BLaER1 (cell line): ENCODE measurements at regions not wholly inside any gene's neighbourhood (a gene's known extent, or its start where the extent isn't known, plus 50 kb on each side); places are given as distances from the start of the nearest gene placed in this dataset.

Experiments
- H3K27ac ChIP-seq: shearing (Covaris generic); formaldehyde crosslinking; 2 replicates; pipeline ENCODE4 v1.8.1; 2022
- H3K27me3 ChIP-seq: shearing (Covaris generic); formaldehyde crosslinking; 2 replicates; pipeline ENCODE4 v1.8.1; 2022
- H3K36me3 ChIP-seq: shearing (Covaris generic); formaldehyde crosslinking; 2 replicates; pipeline ENCODE4 v1.8.1; 2022
- H3K4me1 ChIP-seq: shearing (Covaris generic); formaldehyde crosslinking; 2 replicates; pipeline ENCODE4 v1.8.1; 2022
- H3K4me2 ChIP-seq: shearing (Covaris generic); formaldehyde crosslinking; 2 replicates; pipeline ENCODE4 v1.8.1; 2022
- H3K4me3 ChIP-seq: shearing (Covaris generic); formaldehyde crosslinking; 2 replicates; pipeline ENCODE4 v1.8.1; 2022
- H3K9ac ChIP-seq: shearing (Covaris generic); formaldehyde crosslinking; 2 replicates; pipeline ENCODE4 v1.8.1; 2022
- H3K9me3 ChIP-seq: shearing (Covaris generic); formaldehyde crosslinking; 2 replicates; pipeline ENCODE4 v1.8.1; 2022
- H4K20me1 ChIP-seq: shearing (Covaris generic); formaldehyde crosslinking; 2 replicates; pipeline ENCODE4 v1.8.1; 2022
- Cebpa-rat ChIP-seq: shearing (Covaris generic); IDR thresholded peaks from 2 replicates; pipeline ENCODE4 v1.8.1; 2022

- Histone ChIP-seq H3K27me3 (no peaks in the 10 kb centered on the region), H3K27ac (no peak overlapping the region), H3K36me3 (no peaks in the 10 kb centered on the region), H4K20me1 (no peaks in the 10 kb centered on the region), H3K9me3 (no peaks in the 10 kb centered on the region), H3K4me2 (peak overlapping the region; percentile 65), H3K9ac (no peak overlapping the region), H3K4me3 (no peak overlapping the region), H3K4me1 (peaks cover 32% of the 10 kb centered on the region)
- TF ChIP-seq Cebpa-rat: no peak
Observed at GRCh38 chr6:14423330-14423729, 305.8 kb downstream of the CD83 start.

DNA sequence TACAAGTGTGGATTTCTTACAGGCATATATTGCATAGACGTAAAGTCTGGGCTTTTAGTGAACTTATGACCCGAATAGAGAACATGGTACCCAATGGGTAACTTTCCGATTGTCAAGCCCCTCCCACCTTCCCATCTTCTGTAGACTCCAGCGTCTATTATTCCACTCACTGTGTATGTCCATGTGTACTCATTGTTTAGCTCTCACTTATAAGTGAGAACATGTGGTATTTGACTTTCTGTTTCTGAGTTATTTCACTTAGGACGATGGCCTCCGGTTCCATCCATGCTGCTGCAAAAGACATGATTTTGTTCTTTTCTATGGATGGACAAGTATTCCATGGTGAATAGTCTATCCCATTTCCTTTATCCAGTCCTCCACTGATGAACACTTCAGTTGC lies 306.4 kb downstream of the CD83 start:
- H3K36me3 ChIP-seq: no peaks in the 10 kb centered on the region
- no peaks in the 10 kb centered on the region for H3K27me3 ChIP-seq
- no peaks in the 10 kb centered on the region for H3K9me3 ChIP-seq
- no peak overlapping the region for H3K4me3 ChIP-seq
- H3K27ac ChIP-seq: no peak overlapping the region
- no peak for TF ChIP-seq Cebpa-rat
- H3K4me1 ChIP-seq: peaks cover 32% of the 10 kb centered on the region
- no peaks in the 10 kb centered on the region for H4K20me1 ChIP-seq
- H3K9ac ChIP-seq: no peak overlapping the region
- H3K4me2 ChIP-seq: no peak overlapping the region

DNA sequence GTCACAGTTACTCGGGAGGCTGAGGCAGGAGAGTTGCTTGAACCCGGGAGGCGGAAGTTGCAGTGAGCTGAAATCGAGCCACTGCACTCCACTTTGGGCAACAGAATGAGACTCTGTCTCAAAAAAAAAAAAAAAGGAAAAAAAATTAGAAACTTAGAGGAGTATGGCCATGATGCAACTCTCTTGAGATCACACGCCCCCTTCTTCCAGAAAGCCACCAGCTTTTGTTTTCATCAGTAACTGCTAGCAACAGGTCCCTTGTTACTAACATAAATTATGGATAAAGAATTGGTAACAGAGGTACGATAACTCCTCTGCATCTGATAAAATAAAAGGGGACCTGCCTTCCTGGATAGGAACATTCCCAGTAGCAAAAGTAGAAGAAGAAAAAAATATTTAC lies 308.2 kb downstream of the CD83 start:
- TF ChIP-seq Cebpa-rat: no peak
- H3K4me2 ChIP-seq: no peak overlapping the region
- H3K27me3 ChIP-seq: no peaks in the 10 kb centered on the region
- H3K4me1 ChIP-seq: peaks cover 32% of the 10 kb centered on the region
- no peak overlapping the region for H3K27ac ChIP-seq
- H3K36me3 ChIP-seq: no peaks in the 10 kb centered on the region
- no peak overlapping the region for H3K9ac ChIP-seq
- H3K4me3 ChIP-seq: no peak overlapping the region
- H4K20me1 ChIP-seq: no peaks in the 10 kb centered on the region
- H3K9me3 ChIP-seq: no peaks in the 10 kb centered on the region

GRCh38 chr6:14426281-14426680 lies 308.7 kb downstream of the CD83 start:
- Histone ChIP-seq H3K9me3 (no peaks in the 10 kb centered on the region), H3K27me3 (no peaks in the 10 kb centered on the region), H3K4me3 (no peak overlapping the region), H3K27ac (no peak overlapping the region), H3K36me3 (no peaks in the 10 kb centered on the region), H4K20me1 (no peaks in the 10 kb centered on the region), H3K4me1 (peaks cover 32% of the 10 kb centered on the region), H3K4me2 (no peak overlapping the region), H3K9ac (no peak overlapping the region)
- TF ChIP-seq Cebpa-rat: no peak

DNA sequence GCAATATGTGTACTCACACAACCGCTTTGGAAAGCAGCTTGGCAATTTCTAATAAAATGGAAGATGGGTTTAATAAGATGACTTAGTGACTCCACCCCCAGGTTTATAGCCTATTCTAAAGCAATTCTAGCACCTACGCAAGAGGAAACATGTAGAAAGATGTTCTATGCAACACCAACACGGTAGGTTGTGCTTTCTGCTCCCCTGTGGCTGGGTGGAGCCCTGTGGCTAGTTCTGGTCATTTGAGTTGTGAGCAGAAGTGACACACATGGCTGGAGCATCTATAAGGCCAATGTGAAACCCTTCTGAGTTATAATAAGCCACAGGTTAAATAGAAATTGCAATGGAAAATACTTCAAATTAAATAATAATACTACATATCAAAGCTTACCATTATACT lies 310.7 kb downstream of the CD83 start:
- Histone ChIP-seq H3K9me3 (no peaks in the 10 kb centered on the region), H3K27me3 (no peaks in the 10 kb centered on the region), H3K9ac (no peak overlapping the region), H3K4me3 (no peak overlapping the region), H3K27ac (no peak overlapping the region), H3K36me3 (no peaks in the 10 kb centered on the region), H3K4me2 (no peak overlapping the region), H3K4me1 (peaks cover 13% of the 10 kb centered on the region), H4K20me1 (no peaks in the 10 kb centered on the region)
- TF ChIP-seq Cebpa-rat: no peak

DNA sequence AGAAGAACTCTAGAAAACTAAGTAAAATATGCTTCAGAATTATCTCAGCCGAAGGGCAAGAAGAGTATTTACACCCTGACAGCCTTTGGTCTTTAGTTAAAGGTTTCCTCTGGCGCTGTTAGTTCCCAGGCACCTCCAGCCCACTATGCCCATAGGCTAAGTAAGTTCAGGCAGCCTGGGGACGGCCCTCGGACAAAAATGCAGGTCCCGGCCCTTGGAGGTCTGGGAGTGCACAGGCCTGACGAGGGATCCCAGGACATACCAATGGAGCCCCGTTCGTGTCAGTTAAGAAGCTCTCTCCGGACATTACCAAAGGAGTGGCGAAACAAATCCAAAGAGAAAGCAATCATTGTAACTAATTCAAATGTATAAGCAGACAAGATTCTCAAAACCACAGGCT lies 311.8 kb downstream of the CD83 start:
- Histone ChIP-seq H3K4me2 (no peak overlapping the region), H3K9ac (no peak overlapping the region), H3K36me3 (no peaks in the 10 kb centered on the region), H3K4me1 (peaks cover 5% of the 10 kb centered on the region), H3K4me3 (no peak overlapping the region), H4K20me1 (no peaks in the 10 kb centered on the region), H3K9me3 (no peaks in the 10 kb centered on the region; the same call in 1 of the 2 replicates), H3K27me3 (no peaks in the 10 kb centered on the region), H3K27ac (no peak overlapping the region)
- TF ChIP-seq Cebpa-rat: no peak

DNA sequence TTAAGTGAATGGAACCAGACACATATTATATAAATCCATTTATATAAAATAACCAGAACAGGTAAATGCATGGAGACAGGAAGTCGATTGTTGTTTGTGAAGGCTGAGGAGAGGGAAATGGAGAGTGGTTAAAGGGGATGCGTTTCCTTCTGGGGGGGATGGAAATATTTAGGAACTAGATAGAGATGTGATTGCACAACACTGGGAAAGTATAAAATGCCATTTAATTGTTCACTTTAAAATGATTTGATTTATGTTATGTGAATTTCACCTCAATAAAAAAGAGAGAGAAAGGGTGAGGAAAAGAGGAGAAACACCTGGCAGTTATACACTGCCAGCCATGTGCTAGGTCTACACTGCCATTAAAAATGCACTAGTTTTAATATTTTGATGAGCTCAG lies 312.6 kb downstream of the CD83 start:
- H3K4me2 ChIP-seq: no peak overlapping the region
- TF ChIP-seq Cebpa-rat: no peak
- H3K9me3 ChIP-seq: no peaks in the 10 kb centered on the region; the same call in 1 of the 2 replicates
- peaks cover 11% of the 10 kb centered on the region for H3K4me1 ChIP-seq
- no peaks in the 10 kb centered on the region for H3K36me3 ChIP-seq
- no peaks in the 10 kb centered on the region for H3K27me3 ChIP-seq
- H3K27ac ChIP-seq: no peak overlapping the region
- H4K20me1 ChIP-seq: no peaks in the 10 kb centered on the region
- no peak overlapping the region for H3K4me3 ChIP-seq
- no peak overlapping the region for H3K9ac ChIP-seq

GRCh38 chr6:14431385-14432330 lies 314.1 kb downstream of the CD83 start:
- H3K27ac ChIP-seq: no peak overlapping the region
- TF ChIP-seq Cebpa-rat: no peak
- no peaks in the 10 kb centered on the region for H3K27me3 ChIP-seq

DNA sequence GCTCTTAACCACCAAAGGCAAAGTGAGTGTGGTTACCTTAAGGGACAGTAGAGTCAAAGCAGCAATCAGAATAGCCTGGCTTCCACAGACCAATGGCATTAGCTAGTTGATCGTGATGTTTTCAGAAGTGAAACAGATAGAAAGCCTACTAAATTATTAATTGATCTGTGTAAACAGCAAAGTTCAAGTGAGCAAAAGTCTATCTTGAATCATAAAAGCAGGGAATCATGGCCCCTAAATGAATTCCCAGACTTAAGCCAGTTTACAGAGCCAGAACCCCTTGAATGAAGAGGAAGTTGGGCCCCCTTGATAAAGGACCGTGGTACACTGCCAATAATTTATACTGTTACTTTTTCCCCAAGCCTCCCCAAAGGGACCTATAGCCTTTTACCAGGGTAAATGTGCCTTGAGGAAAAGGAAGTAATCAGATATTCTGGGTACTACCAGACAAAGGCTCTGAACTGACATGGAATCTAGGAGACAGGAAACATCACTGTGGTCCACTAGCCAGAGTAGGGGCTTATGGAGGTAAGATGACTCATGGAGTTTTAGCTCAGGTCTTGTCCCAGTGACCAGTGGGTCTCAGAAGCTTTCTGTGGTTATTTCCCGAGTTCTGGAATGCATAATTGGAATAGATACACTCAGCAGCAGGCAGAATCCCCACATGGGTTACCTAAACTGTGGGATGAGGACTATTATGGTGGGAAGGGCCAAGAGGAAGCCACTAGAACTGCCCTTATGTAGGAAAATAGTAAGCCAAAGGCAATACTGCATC lies 317.5 kb downstream of the CD83 start:
- Histone ChIP-seq H3K36me3 (no peaks in the 10 kb centered on the region), H3K4me3 (no peak overlapping the region), H3K27ac (no peak overlapping the region), H3K4me2 (peak overlapping the region; percentile 15; the same call in 1 of the 2 replicates), H3K4me1 (peaks cover 10% of the 10 kb centered on the region), H3K9me3 (no peaks in the 10 kb centered on the region; the same call in 1 of the 2 replicates), H3K27me3 (no peaks in the 10 kb centered on the region), H4K20me1 (no peaks in the 10 kb centered on the region), H3K9ac (no peak overlapping the region)
- no peak for TF ChIP-seq Cebpa-rat

More at GRCh38 chr6:14431385-14432330, 314.1 kb downstream of the CD83 start:
- Histone ChIP-seq H4K20me1 (no peaks in the 10 kb centered on the region), H3K9ac (no peak overlapping the region), H3K36me3 (no peaks in the 10 kb centered on the region), H3K4me1 (peaks cover 10% of the 10 kb centered on the region), H3K4me3 (no peak overlapping the region), H3K9me3 (no peaks in the 10 kb centered on the region; the same call in 1 of the 2 replicates), H3K4me2 (no peak overlapping the region)
